Endothelial cell of umbilical vein (primary cell): ENCODE measurements at regions not wholly inside any gene's neighbourhood (a gene's known extent, or its start where the extent isn't known, plus 50 kb on each side); places are given as distances from the start of the nearest gene placed in this dataset.

ENCODE experiments used
- BruUV-seq: library from RNA; stranded (reverse); fragments of 400-500 nt; replicated peaks from 2 replicates; lab custom pipeline; 2021; lab: Mats Ljungman, UMichigan
- CTCF ChIA-PET: fragments of 300-600, 350-600 bp; sonication (Branson Sonifier 250); formaldehyde crosslinking; loops from one replicate; lab custom pipeline; 2021; ENCODE audit warnings: antibody characterized with exemption, inconsistent platforms; lab: Charles Lee
- POLR2A ChIA-PET: fragments of 300-600, 350-600 bp; sonication (Branson Sonifier 250); formaldehyde crosslinking; loops from one replicate; lab custom pipeline; 2021; ENCODE audit warnings: antibody characterized with exemption, inconsistent platforms; lab: Charles Lee
- DNase-seq: peaks from one replicate; pipeline ENCODE4 v3.0.0-alpha.2; 2011; ENCODE audit warnings: low read depth, low spot score
- FAIRE-seq: peaks from 2 replicates; lab custom pipeline; 2011; peaks lifted over from hg19 to GRCh38; lab: Jason Lieb, UNC
- H2AFZ ChIP-seq: 2 replicates; pipeline ENCODE4 v1.6.0; 2012; ENCODE audit warnings: low read depth, low read length, control low read depth, inconsistent platforms
- H3K27ac ChIP-seq: 2 replicates; pipeline ENCODE4 v1.5.1; 2011; ENCODE audit warnings: low read depth, mild to moderate bottlenecking, control low read depth, low read length, moderate library complexity; ENCODE audit not compliant: insufficient read depth
- H3K27me3 ChIP-seq, 2 experiments: 2 replicates each; pipeline versions ENCODE4 v1.6.0 to v1.6.1; 2011; ENCODE audit warnings: low read length in 2 of 2, mixed read lengths in 1 of 2; ENCODE audit not compliant: control insufficient read depth in 2 of 2, insufficient read depth in 2 of 2
- H3K36me3 ChIP-seq, 2 experiments: 2 replicates in 1 of 2; 3 replicates in 1 of 2; pipeline ENCODE4 v1.5.1; 2011; ENCODE audit warnings: low read length in 2 of 2, mild to moderate bottlenecking in 1 of 2, moderate library complexity in 1 of 2; ENCODE audit not compliant: control insufficient read depth in 2 of 2, insufficient read depth in 2 of 2; ENCODE audit errors: extremely low read depth in 1 of 2
- H3K4me1 ChIP-seq: 3 replicates; pipeline ENCODE4 v1.5.1; 2011; ENCODE audit warnings: mild to moderate bottlenecking, low read length; ENCODE audit not compliant: control insufficient read depth, insufficient read depth; ENCODE audit errors: extremely low read depth
- H3K4me2 ChIP-seq: 2 replicates; pipeline ENCODE4 v1.6.1; 2011; ENCODE audit warnings: low read length, control low read depth, mixed read lengths; ENCODE audit not compliant: insufficient read depth
- H3K4me3 ChIP-seq, 3 experiments: fragments of 200-600 bp in 1 of 3; sonication (generic), shearing (Covaris generic) in 1 of 3; replicated peaks in 1 of 3; 2 replicates each; pipeline ENCODE4 v1.5.1; 2011 to 2016; ENCODE audit warnings: control low read depth in 3 of 3, low read length in 3 of 3, mild to moderate bottlenecking in 2 of 3, inconsistent platforms in 1 of 3, low read depth in 1 of 3, moderate library complexity in 1 of 3; ENCODE audit not compliant: insufficient read depth in 1 of 3
- H3K79me2 ChIP-seq: 2 replicates; pipeline ENCODE4 v1.6.0; 2012; ENCODE audit warnings: low read length, inconsistent platforms; ENCODE audit not compliant: control insufficient read depth, insufficient read depth
- H3K9ac ChIP-seq: replicated peaks from 2 replicates; pipeline ENCODE3; 2011; ENCODE audit warnings: low read length, control low read depth; ENCODE audit not compliant: insufficient read depth; ENCODE audit errors: extremely low read depth
- H3K9me1 ChIP-seq: replicated peaks from 3 replicates; pipeline ENCODE4 v1.6.0; 2011; ENCODE audit warnings: mild to moderate bottlenecking, low read length; ENCODE audit not compliant: control insufficient read depth, insufficient read depth; ENCODE audit errors: extremely low read depth
- H3K9me3 ChIP-seq: replicated peaks from 2 replicates; pipeline ENCODE4 v1.5.1; 2012; ENCODE audit warnings: low read length, inconsistent platforms; ENCODE audit not compliant: control insufficient read depth, insufficient read depth
- H4K20me1 ChIP-seq: replicated peaks from 2 replicates; pipeline ENCODE3; 2011; ENCODE audit warnings: mild to moderate bottlenecking, low read length; ENCODE audit not compliant: control insufficient read depth, insufficient read depth; ENCODE audit errors: extremely low read depth
- CTCF ChIP-seq, 2 donors: IDR thresholded peaks; 1 replicate in 1 of 2; 2 replicates in 1 of 2; pipeline ENCODE4 v1.5.1; 2011; ENCODE audit warnings: low read length in 2 of 2, mild to moderate bottlenecking in 2 of 2, moderate library complexity in 2 of 2, control low read depth in 1 of 2, inconsistent platforms in 1 of 2, low read depth in 1 of 2; ENCODE audit not compliant: insufficient read depth in 1 of 2; ENCODE audit errors: extremely low read depth in 1 of 2
- EZH2 ChIP-seq: IDR thresholded peaks from 2 replicates; pipeline ENCODE4 v1.6.1; 2012; ENCODE audit warnings: borderline replicate concordance, low read depth, mild to moderate bottlenecking, moderate library complexity, low read length, inconsistent platforms; ENCODE audit not compliant: severe bottlenecking
- FOS ChIP-seq: IDR thresholded peaks from 2 replicates; pipeline ENCODE4 v1.6.1; 2011; ENCODE audit warnings: mild to moderate bottlenecking, low read length, moderate library complexity, borderline replicate concordance; ENCODE audit not compliant: insufficient read depth
- GATA2 ChIP-seq: IDR thresholded peaks from 2 replicates; pipeline ENCODE4 v1.7.0; 2011; ENCODE audit warnings: low read depth, mild to moderate bottlenecking, moderate library complexity, mixed read lengths, low read length; ENCODE audit not compliant: insufficient read length, insufficient read depth
- JUN ChIP-seq: IDR thresholded peaks from 2 replicates; pipeline ENCODE4 v1.6.1; 2011; ENCODE audit warnings: borderline replicate concordance, low read depth; ENCODE audit not compliant: insufficient read length, insufficient read depth
- MAX ChIP-seq: IDR thresholded peaks from 2 replicates; pipeline ENCODE4 v1.6.1; 2011; ENCODE audit not compliant: insufficient read depth, insufficient read length
- MYC ChIP-seq: IDR thresholded peaks from one replicate; pipeline ENCODE4 v1.6.1; 2011; ENCODE audit warnings: mild to moderate bottlenecking, low read depth, low read length
- POLR2A ChIP-seq: IDR thresholded peaks from 2 replicates; pipeline ENCODE4 v1.6.1; 2012; ENCODE audit warnings: low read depth, mild to moderate bottlenecking, control low read depth, low read length
- dilution Hi-C: fragments of 300-500 bp; cut with MboI; formaldehyde crosslinking; loops from one replicate; pipeline ENCODE4 v1.15.0; 2019; ENCODE audit warnings: low sequenced_read_pairs; ENCODE audit not compliant: extremely low pct_ligation_motif_present
- intact Hi-C: fragments of 100-400 bp; cut with micrococcal nuclease; formaldehyde crosslinking; loops from one replicate; pipeline ENCODE4 v1.10.0; 2022

GRCh38 chr6:119612176-119612891, 262.8 kb upstream of the MAN1A1 start:
- POLR2A ChIA-PET: no interaction called here

More at GRCh38 chr6:119612176-119612891, 262.8 kb upstream of the MAN1A1 start:
- no peaks in the 10 kb centered on the region for H3K79me2 ChIP-seq
- no TSS peak for BruUV-seq
- no peaks in the 10 kb centered on the region for H3K4me1 ChIP-seq
- no peak overlapping the region for H3K27ac ChIP-seq
- intact Hi-C loops: no loop called here
- TF ChIP-seq CTCF (IDR thresholded peaks at IDR 0.05; ENCODE audit: extremely low read depth in 1 of 2, insufficient read depth in 1 of 2, low read depth in 1 of 2, low read length in 2 of 2) (no peak), JUN (no peak), POLR2A (no peak), MYC (no peak), MAX (no peak), FOS (no peak), EZH2 (no peak), GATA2 (no peak)
- CTCF ChIA-PET: interaction anchor here (1.3 kb wide), 1 partner anchor 10 kb away, joined by 4 read pairs; no protein-coding TSS in a partner anchor
- dilution Hi-C loops: no loop called here
- H3K4me3 ChIP-seq: no peak overlapping the region
- H2AFZ ChIP-seq: no peak overlapping the region
- H4K20me1 ChIP-seq: no peaks in the 10 kb centered on the region
- H3K27me3 ChIP-seq: no peaks in the 10 kb centered on the region
- no peaks in the 10 kb centered on the region for H3K36me3 ChIP-seq
- H3K9me3 ChIP-seq: no peaks in the 10 kb centered on the region
- DNase-seq (no peak), FAIRE-seq (no peak)
- no peak overlapping the region for H3K9ac ChIP-seq
- H3K9me1 ChIP-seq: no peaks in the 10 kb centered on the region
- no peak overlapping the region for H3K4me2 ChIP-seq
